SJCRH30 (cell line): ENCODE measurements at regions not wholly inside any gene's neighbourhood (a gene's known extent, or its start where the extent isn't known, plus 50 kb on each side); places are given as distances from the start of the nearest gene placed in this dataset.

Source experiments
- DNase-seq, 2 experiments: peaks; one replicate each; pipeline ENCODE4 v3.0.0-alpha.2; 2015 to 2020
- H3K27ac ChIP-seq: fragments of 250-450 bp; sonication (Bioruptor Pico); 2 replicates; pipeline ENCODE4 v1.5.1; 2020; ENCODE audit warnings: mild to moderate bottlenecking, moderate library complexity
- H3K27me3 ChIP-seq: fragments of 250-450 bp; sonication (Bioruptor Pico); 2 replicates; pipeline ENCODE4 v1.5.1; 2020; ENCODE audit warnings: mild to moderate bottlenecking, moderate library complexity
- H3K36me3 ChIP-seq: fragments of 250-450 bp; sonication (Bioruptor Pico); 2 replicates; pipeline ENCODE4 v1.5.1; 2020; ENCODE audit warnings: mild to moderate bottlenecking, moderate library complexity
- H3K4me1 ChIP-seq: fragments of 250-450 bp; sonication (Bioruptor Pico); 2 replicates; pipeline ENCODE4 v1.5.1; 2020; ENCODE audit warnings: mild to moderate bottlenecking, moderate library complexity
- H3K4me3 ChIP-seq: fragments of 250-450 bp; sonication (Bioruptor Pico); 2 replicates; pipeline ENCODE4 v1.5.1; 2020; ENCODE audit warnings: mild to moderate bottlenecking, moderate library complexity
- H3K9me3 ChIP-seq: fragments of 250-450 bp; sonication (Bioruptor Pico); replicated peaks from 2 replicates; pipeline ENCODE4 v1.5.1; 2020; ENCODE audit warnings: mild to moderate bottlenecking, moderate library complexity

DNA sequence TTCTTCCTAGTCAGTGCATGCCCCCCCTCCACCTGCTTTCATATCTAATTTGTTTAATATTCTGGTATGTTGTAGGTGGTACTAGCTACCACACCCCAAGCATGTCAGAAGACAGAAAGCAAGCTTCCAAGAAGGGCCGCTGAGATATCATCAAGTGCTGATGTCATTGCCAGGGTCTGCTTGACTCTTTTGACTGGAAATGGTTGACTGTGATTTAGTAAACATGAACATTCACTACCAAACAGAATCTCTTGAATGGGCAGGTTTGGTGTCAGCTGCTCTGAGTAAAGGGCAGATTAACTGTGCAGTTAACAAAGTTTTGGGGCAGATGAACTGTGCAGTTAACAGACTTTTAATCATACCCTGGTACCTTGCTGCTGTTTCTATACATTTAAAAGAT, 244.2 kb upstream of the SATB1 start:
- Histone ChIP-seq H3K4me1 (no peaks in the 10 kb centered on the region), H3K27me3 (no peaks in the 10 kb centered on the region), H3K27ac (no peak overlapping the region), H3K4me3 (no peak overlapping the region), H3K9me3 (no peaks in the 10 kb centered on the region), H3K36me3 (no peaks in the 10 kb centered on the region)
- DNase-seq: no peak

GRCh38 chr3:18667552-18667951, 242.4 kb upstream of the SATB1 start:
- H3K27me3 ChIP-seq: no peaks in the 10 kb centered on the region
- no peaks in the 10 kb centered on the region for H3K36me3 ChIP-seq
- DNase-seq: no peak
- H3K4me3 ChIP-seq: no peak overlapping the region
- H3K9me3 ChIP-seq: no peaks in the 10 kb centered on the region
- no peak overlapping the region for H3K27ac ChIP-seq
- H3K4me1 ChIP-seq: no peaks in the 10 kb centered on the region

DNA sequence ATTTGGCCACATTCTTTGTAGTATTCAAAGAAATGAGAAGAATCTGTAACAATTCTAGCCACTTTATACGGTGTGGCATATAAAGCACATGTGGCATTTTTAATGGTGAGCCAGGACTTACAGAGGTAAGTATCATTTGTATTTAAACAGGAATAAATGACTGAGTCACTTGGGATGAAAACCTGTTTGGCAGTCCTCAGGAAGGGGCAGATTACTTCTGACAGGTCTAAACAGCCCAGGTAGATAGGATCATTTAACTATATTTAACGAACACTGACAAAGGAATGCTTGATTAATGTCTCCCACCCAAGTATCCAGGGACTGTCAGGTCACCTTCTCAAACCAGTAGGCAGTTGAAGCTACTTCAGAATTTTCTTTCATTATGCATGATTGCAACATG, 241.5 kb upstream of the SATB1 start:
- Histone ChIP-seq H3K4me3 (no peak overlapping the region), H3K9me3 (no peaks in the 10 kb centered on the region), H3K36me3 (no peaks in the 10 kb centered on the region), H3K27ac (no peak overlapping the region), H3K4me1 (no peaks in the 10 kb centered on the region), H3K27me3 (no peaks in the 10 kb centered on the region)
- DNase-seq: no peak

DNA sequence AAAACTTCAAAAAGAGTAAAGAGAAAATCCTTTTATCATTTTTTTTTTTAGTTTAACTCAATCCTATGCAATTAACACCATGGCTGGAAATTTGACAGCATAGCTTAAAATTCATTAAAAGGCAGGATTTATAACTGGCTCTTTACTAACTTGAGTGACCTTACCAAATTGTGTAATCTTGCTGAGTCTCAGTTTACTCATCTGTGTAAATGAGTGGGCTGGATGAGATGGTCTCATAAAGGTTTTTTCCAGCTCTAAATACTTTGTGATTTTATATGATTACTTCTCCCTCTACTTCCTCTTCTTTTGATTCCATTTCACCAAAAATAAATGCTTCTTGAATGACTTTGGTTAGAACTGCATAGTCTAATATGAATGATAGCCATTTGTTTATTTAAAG, 234.9 kb upstream of the SATB1 start:
- Histone ChIP-seq H3K27me3 (no peaks in the 10 kb centered on the region), H3K9me3 (no peaks in the 10 kb centered on the region), H3K36me3 (no peaks in the 10 kb centered on the region), H3K4me3 (no peak overlapping the region), H3K4me1 (no peaks in the 10 kb centered on the region), H3K27ac (no peak overlapping the region)
- no peak for DNase-seq

DNA sequence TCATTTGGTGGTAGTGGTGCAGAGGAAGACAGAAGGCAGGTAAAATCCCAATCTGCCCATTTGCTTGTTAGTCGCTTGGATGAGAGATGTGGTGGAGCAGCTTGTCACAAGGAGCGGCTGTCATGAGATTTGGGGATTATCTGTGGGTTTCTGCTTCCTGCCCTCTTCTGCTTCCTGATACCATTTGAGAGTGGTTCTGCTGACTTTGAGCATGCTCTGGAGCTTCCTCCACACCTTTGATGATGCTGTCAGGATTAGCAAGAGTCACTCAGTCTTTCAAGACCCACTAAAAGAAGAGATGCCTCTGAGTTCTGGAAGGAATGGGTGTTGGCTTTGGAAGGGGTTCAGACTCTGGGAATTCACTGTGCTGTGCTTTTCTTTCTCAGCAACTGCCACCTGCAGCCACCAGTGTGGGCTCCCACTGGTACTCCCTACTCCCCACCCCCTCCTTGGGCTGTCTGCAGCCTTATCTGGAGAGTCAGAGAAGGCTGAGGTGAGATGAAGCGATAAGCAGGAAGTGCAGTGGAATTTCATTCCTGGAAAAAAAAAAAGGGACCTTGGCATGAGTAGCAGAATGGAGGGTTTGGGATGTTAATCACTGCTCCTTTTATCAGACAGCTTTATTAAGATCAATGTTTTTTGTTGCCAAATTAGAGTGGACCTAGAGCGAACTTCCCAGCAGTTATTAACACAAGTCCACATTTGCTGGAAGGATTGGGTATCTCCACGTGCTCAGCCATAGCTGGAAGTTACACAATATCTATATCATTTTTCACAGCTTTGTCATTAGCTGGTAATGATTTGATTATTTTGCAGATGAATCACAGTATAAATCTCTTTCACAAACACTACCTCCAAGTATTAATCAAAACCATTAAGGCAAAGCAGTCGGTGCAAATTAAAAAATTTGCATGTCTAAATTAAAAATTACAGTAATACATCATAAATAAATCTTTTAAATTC, 233.0 kb upstream of the SATB1 start:
- Histone ChIP-seq H3K9me3 (no peaks in the 10 kb centered on the region), H3K27me3 (no peaks in the 10 kb centered on the region), H3K36me3 (no peaks in the 10 kb centered on the region)

DNA sequence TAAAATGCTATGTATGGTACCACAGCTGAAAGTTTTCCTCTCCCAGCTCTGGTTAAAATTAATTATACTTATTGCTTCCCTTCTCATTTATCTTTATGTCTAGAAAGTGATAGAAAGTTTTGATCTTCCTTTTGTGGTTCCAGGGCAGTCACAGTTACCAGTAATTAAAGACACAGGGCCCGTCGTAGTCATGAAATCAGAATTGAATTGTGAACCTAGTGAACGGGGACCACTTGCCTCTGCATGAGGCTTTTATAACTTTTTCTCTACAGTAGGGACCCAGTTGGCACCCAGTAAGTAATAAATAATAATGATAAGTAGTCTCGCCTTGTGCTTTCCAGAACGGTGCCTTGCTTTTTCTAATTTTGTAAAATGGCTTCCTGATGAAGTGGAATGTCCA, 231.7 kb upstream of the SATB1 start:
- H3K27ac ChIP-seq: no peak overlapping the region
- no peaks in the 10 kb centered on the region for H3K36me3 ChIP-seq
- no peak overlapping the region for H3K4me3 ChIP-seq
- H3K4me1 ChIP-seq: no peaks in the 10 kb centered on the region
- no peak for DNase-seq
- H3K9me3 ChIP-seq: no peaks in the 10 kb centered on the region
- no peaks in the 10 kb centered on the region for H3K27me3 ChIP-seq

More for the DNA sequence above, 233.0 kb upstream of the SATB1 start:
- Histone ChIP-seq H3K4me3 (no peak overlapping the region), H3K27ac (no peak overlapping the region), H3K4me1 (no peaks in the 10 kb centered on the region)
- DNase-seq: no peak

DNA sequence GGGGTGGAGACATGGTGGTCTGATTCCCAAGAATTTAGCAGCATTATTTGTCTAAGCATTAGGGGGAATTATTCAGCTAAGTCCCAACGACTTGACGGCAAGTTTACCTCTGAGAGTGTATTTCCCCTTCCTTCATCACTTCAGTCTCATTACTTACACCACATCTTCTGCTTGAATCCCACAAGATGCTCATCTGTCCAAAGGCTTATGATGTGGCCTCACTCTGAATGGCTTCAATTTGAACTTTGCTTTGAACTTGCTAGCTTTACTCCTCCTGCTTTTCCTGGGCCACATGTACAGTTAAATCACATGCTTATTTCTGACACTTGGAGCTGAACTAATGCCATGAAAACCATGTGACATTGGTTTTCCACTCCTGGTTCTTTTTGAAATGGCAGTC, 231.3 kb upstream of the SATB1 start:
- Histone ChIP-seq H3K36me3 (no peaks in the 10 kb centered on the region), H3K4me1 (no peaks in the 10 kb centered on the region), H3K9me3 (no peaks in the 10 kb centered on the region), H3K27ac (no peak overlapping the region), H3K27me3 (no peaks in the 10 kb centered on the region), H3K4me3 (no peak overlapping the region)
- no peak for DNase-seq

DNA sequence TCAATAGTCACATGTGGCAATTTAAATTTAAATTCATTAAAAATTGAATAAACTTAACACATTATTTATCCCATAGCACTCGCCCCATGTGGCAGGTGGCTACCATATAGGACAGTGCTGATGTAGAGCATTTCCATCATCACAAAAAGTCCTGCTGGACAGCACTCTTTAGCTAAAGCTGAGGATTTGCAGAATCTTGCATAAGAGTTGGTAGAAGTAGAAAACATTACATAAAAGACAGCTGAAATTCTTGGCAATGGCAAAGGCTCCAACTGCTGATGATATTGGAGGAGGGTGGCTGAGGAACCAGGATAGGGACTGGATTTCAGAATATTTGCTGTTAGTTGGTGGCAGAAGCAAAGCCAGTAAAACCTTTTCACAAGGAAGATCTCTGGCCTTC, 230.7 kb upstream of the SATB1 start:
- Histone ChIP-seq H3K4me1 (no peaks in the 10 kb centered on the region), H3K27ac (no peak overlapping the region), H3K36me3 (no peaks in the 10 kb centered on the region), H3K27me3 (no peaks in the 10 kb centered on the region), H3K4me3 (no peak overlapping the region), H3K9me3 (no peaks in the 10 kb centered on the region)
- no peak for DNase-seq

- no peaks in the 10 kb centered on the region for H3K9me3 ChIP-seq
- H3K4me1 ChIP-seq: no peaks in the 10 kb centered on the region
- H3K27me3 ChIP-seq: no peaks in the 10 kb centered on the region
- H3K36me3 ChIP-seq: no peaks in the 10 kb centered on the region
- H3K4me3 ChIP-seq: no peak overlapping the region
- DNase-seq: no peak
- H3K27ac ChIP-seq: no peak overlapping the region
These were observed 227.6 kb upstream of the SATB1 start for GRCh38 chr3:18652781-18653180.

GRCh38 chr3:18650731-18651130, 225.6 kb upstream of the SATB1 start:
- Histone ChIP-seq H3K36me3 (no peaks in the 10 kb centered on the region), H3K27me3 (no peaks in the 10 kb centered on the region), H3K27ac (no peak overlapping the region), H3K9me3 (no peaks in the 10 kb centered on the region), H3K4me1 (no peaks in the 10 kb centered on the region), H3K4me3 (no peak overlapping the region)
- DNase-seq: no peak

DNA sequence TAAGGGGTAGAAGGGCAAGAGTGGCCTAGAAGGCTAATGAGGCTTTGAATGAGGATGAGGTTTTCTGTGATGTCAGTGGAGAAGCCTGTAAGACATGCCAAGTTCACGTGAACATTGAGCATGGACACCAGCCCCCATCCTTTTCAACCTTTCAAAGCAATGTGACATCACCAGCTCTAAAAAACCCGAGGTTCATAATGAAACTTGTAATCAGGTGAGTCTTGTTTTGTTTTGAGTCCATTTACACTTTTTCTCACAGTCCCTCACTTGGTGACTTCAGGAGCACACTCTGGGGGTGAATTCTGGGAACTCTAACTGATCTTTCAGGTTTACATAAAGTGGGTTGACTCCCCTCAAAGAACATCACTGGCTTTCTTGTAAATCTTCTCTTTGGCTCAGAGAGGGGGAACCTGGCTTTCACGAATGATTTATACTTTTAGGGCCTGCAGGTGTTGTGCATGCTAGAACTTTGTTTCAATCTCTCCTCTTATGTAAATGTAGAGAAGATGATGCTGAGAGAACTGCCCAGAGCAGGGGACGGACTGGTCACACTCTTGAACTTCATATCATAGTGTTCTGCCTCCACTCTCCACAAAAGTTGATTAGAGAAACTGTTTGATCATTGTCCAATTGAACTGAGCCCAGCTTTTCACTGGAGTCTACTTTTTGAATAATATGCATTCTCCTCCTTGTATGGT, 224.7 kb upstream of the SATB1 start:
- Histone ChIP-seq H3K27me3 (no peaks in the 10 kb centered on the region), H3K36me3 (no peaks in the 10 kb centered on the region), H3K4me3 (no peak overlapping the region), H3K9me3 (no peaks in the 10 kb centered on the region), H3K4me1 (no peaks in the 10 kb centered on the region), H3K27ac (no peak overlapping the region)
- no peak for DNase-seq

DNA sequence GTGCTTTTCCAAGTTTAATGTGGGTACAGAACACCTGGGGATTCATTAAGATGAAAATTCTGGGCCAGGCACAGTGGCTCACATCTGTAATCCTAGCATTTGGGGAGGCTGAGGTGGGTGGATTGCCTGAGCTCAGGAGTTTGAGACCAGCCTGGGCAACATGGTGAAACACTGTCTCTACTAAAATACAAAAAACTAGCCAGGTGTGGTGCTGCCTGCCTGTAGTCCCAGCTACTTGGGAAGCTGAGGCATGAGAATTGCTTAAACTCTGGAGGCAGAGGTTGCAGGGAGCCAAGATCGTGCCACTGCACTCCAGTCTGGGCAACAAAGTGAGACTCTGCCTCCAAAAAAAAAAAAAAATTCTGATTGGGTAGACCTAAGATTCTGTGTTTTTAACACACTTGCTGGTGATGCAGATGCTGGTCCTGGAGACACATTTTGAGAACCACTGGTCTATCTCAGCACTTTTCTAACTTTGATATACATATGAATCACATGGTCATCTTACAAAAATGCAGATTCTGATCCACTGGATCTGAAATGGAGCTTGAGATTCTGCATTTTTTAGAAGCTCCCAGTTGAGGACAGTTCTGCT, 223.8 kb upstream of the SATB1 start:
- Histone ChIP-seq H3K36me3 (no peaks in the 10 kb centered on the region), H3K4me3 (no peak overlapping the region), H3K4me1 (no peaks in the 10 kb centered on the region), H3K9me3 (no peaks in the 10 kb centered on the region), H3K27ac (no peak overlapping the region), H3K27me3 (no peaks in the 10 kb centered on the region)
- no peak for DNase-seq

DNA sequence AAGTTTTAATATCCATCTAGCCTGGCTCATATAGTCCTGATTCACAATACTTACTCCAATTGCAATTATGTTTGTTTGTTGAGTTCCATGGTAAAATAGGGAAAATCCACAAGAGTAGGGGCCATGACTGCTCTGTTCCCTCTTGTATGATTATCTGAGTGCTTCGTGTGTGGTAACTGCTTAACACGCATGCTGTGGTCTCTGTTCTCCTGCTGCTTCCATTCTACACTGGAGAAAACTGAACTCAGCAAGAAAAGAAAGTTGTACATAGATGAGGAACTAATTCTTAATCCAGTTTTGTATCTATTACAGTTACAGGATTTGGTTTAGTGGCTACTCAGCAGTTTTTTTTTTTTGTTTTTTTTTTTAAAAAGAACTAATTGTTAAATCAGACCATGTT, 223.0 kb upstream of the SATB1 start:
- DNase-seq: no peak
- Histone ChIP-seq H3K9me3 (no peaks in the 10 kb centered on the region), H3K4me3 (no peak overlapping the region), H3K27me3 (no peaks in the 10 kb centered on the region), H3K4me1 (no peaks in the 10 kb centered on the region), H3K27ac (no peak overlapping the region), H3K36me3 (no peaks in the 10 kb centered on the region)

DNA sequence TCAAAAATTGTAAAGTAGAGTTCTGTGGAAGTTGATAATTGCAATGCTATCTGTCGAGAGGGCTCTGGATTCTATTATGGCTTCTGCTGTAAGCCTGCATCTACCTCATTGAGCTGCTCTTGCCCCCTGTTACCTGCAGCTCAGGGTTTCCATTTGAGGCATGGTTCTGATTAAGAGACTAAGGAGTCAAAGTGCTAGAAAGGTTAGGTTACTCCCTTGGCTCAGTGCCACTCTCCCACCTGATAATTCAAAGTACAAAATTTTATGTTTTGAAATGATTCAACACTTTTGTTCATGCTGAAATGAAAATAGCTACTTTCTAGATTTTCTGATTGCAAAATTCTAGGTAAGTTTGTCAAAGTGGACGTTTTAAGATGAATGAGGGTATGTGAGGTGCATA, 220.5 kb upstream of the SATB1 start:
- no peaks in the 10 kb centered on the region for H3K4me1 ChIP-seq
- no peaks in the 10 kb centered on the region for H3K9me3 ChIP-seq
- DNase-seq: no peak

GRCh38 chr3:18643281-18643680, 218.1 kb upstream of the SATB1 start:
- no peak for DNase-seq
- Histone ChIP-seq H3K4me1 (no peaks in the 10 kb centered on the region), H3K27me3 (no peaks in the 10 kb centered on the region), H3K27ac (no peak overlapping the region), H3K4me3 (no peak overlapping the region), H3K36me3 (no peaks in the 10 kb centered on the region), H3K9me3 (no peaks in the 10 kb centered on the region)

More for the DNA sequence above, 220.5 kb upstream of the SATB1 start:
- H3K4me3 ChIP-seq: no peak overlapping the region
- no peaks in the 10 kb centered on the region for H3K36me3 ChIP-seq
- no peaks in the 10 kb centered on the region for H3K27me3 ChIP-seq
- H3K27ac ChIP-seq: no peak overlapping the region
